ENCODE measurements at regions not wholly inside any gene's neighbourhood (a gene's known extent, or its start where the extent isn't known, plus 50 kb on each side); places are given as distances from the start of the nearest gene placed in this dataset.

GRCh38 chr16:17776888-17777287 is 306.1 kb upstream of the XYLT1 start:
- no peak for TF ChIP-seq EP300 (IDR thresholded peaks at IDR 0.05)
- TF ChIP-seq POLR2A (IDR thresholded peaks at IDR 0.05; ENCODE audit: low read depth): no peak
- TF ChIP-seq POLR2AphosphoS5 (IDR thresholded peaks at IDR 0.05): no peak
